HFFc6 (cell line): ENCODE measurements at regions not wholly inside any gene's neighbourhood (a gene's known extent, or its start where the extent isn't known, plus 50 kb on each side); places are given as distances from the start of the nearest gene placed in this dataset.

Experiments
- DNase-seq: peaks from one replicate; pipeline ENCODE4 v3.0.0-alpha.2; 2018
- H3K27ac Mint-ChIP-seq: 2 replicates; pipeline ENCODE4 v1.8.0; 2020; ENCODE audit warnings: mild to moderate bottlenecking, mixed read lengths
- H3K27me3 Mint-ChIP-seq: 2 replicates; pipeline ENCODE4 v1.8.0; 2021; ENCODE audit warnings: mild to moderate bottlenecking, moderate library complexity, mixed read lengths; ENCODE audit not compliant: insufficient read depth
- H3K36me3 Mint-ChIP-seq: 2 replicates; pipeline ENCODE4 v1.8.0; 2021; ENCODE audit warnings: low read depth, mixed read lengths
- H3K4me1 Mint-ChIP-seq: 2 replicates; pipeline ENCODE4 v1.8.0; 2020; ENCODE audit warnings: low read depth, mixed read lengths
- H3K4me3 Mint-ChIP-seq: 2 replicates; pipeline ENCODE4 v1.8.0; 2020; ENCODE audit warnings: mild to moderate bottlenecking, moderate library complexity, mixed read lengths
- H3K9me3 Mint-ChIP-seq: 2 replicates; pipeline ENCODE4 v1.8.0; 2020; ENCODE audit warnings: mild to moderate bottlenecking, mixed read lengths
- CTCF ChIP-seq: fragments of 200-600 bp; sonication (generic); IDR thresholded peaks from 2 replicates; pipeline ENCODE4 v1.5.0; 2021; ENCODE audit warnings: antibody characterized with exemption, mild to moderate bottlenecking

DNA sequence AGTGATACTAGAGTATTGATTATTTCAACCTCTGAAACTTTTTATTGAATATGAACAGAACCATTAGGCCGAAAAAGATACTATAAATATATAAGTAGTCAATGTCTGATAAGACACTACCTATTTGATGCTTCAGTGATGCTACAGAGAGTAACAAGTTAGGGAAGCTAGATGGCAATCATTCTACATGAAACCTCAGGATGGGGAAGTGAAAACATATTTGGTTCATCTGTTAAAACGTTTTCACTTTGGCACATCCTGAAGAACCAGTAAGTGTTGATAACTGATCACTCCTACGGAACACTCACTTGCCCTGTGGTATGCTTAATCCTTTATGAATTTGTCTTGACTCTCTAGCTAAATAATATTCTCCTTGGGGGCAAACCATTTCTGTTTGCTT lies 1064.9 kb downstream of the NXPH1 start:
- H3K9me3 Mint-ChIP-seq, result peaks cover 9% of the 10 kb centered on the region
- TF ChIP-seq CTCF, result no peak
- H3K4me3 Mint-ChIP-seq, result no peak overlapping the region
- H3K4me1 Mint-ChIP-seq, result no peaks in the 10 kb centered on the region
- H3K27ac Mint-ChIP-seq, result no peak overlapping the region
- H3K36me3 Mint-ChIP-seq, result no peaks in the 10 kb centered on the region
- DNase-seq, result no peak
- peaks cover 2% of the 10 kb centered on the region; the same call in 1 of the 2 replicates for H3K27me3 Mint-ChIP-seq

GRCh38 chr7:9502269-9502668 lies 1068.9 kb downstream of the NXPH1 start:
- TF ChIP-seq CTCF, result no peak
- H3K4me3 Mint-ChIP-seq, result no peak overlapping the region
- H3K4me1 Mint-ChIP-seq, result no peaks in the 10 kb centered on the region
- peaks cover 20% of the 10 kb centered on the region for H3K9me3 Mint-ChIP-seq
- H3K27me3 Mint-ChIP-seq, result no peaks in the 10 kb centered on the region; the same call in 1 of the 2 replicates
- no peak overlapping the region for H3K27ac Mint-ChIP-seq
- no peak for DNase-seq
- H3K36me3 Mint-ChIP-seq, result no peaks in the 10 kb centered on the region

- no peaks in the 10 kb centered on the region for H3K4me1 Mint-ChIP-seq
Measured at GRCh38 chr7:9504678-9505077, 1071.3 kb downstream of the NXPH1 start.

GRCh38 chr7:9505516-9505915 lies 1072.1 kb downstream of the NXPH1 start:
- Mint-ChIP-seq H3K36me3 (no peaks in the 10 kb centered on the region), H3K27ac (no peak overlapping the region), H3K9me3 (peaks cover 20% of the 10 kb centered on the region), H3K4me1 (no peaks in the 10 kb centered on the region), H3K27me3 (no peaks in the 10 kb centered on the region; the same call in 1 of the 2 replicates), H3K4me3 (no peak overlapping the region)
- no peak for DNase-seq
- TF ChIP-seq CTCF, result no peak

More at GRCh38 chr7:9504678-9505077, 1071.3 kb downstream of the NXPH1 start:
- no peak overlapping the region for H3K4me3 Mint-ChIP-seq
- no peaks in the 10 kb centered on the region for H3K36me3 Mint-ChIP-seq
- H3K9me3 Mint-ChIP-seq, result peaks cover 20% of the 10 kb centered on the region
- H3K27me3 Mint-ChIP-seq, result no peaks in the 10 kb centered on the region; the same call in 1 of the 2 replicates
- H3K27ac Mint-ChIP-seq, result no peak overlapping the region
- no peak for TF ChIP-seq CTCF
- no peak for DNase-seq

GRCh38 chr7:9507290-9507689 lies 1073.9 kb downstream of the NXPH1 start:
- Mint-ChIP-seq H3K36me3 (no peaks in the 10 kb centered on the region), H3K4me3 (no peak overlapping the region), H3K27ac (no peak overlapping the region), H3K4me1 (no peaks in the 10 kb centered on the region), H3K9me3 (peaks cover 12% of the 10 kb centered on the region; the same call in 1 of the 2 replicates), H3K27me3 (no peaks in the 10 kb centered on the region; the same call in 1 of the 2 replicates)
- no peak for TF ChIP-seq CTCF
- DNase-seq, result no peak

DNA sequence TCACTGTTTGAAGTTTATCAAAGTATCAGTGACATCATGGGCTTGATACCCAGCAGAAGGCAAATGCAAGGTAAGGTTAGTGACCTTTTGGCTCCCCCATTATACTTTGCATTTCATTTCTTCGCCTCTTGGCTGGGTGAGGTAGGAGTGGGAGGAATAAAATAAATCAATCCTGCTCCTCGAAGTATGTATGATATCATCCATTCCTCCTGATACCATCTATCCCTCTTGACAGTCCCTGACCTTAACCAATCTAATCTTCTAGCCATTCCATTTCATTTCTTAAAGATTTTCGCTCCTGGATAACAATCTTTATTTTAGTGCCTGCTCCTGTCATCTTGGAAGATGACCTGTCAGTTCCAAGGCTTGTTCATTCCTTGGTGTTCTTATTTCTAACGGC lies 1083.3 kb downstream of the NXPH1 start:
- Mint-ChIP-seq H3K9me3 (peaks cover 47% of the 10 kb centered on the region), H3K36me3 (no peaks in the 10 kb centered on the region), H3K4me3 (no peak overlapping the region), H3K27ac (no peak overlapping the region), H3K27me3 (no peaks in the 10 kb centered on the region), H3K4me1 (no peaks in the 10 kb centered on the region)
- TF ChIP-seq CTCF, result no peak
- no peak for DNase-seq
